IMR-90 (cell line): ENCODE measurements at regions not wholly inside any gene's neighbourhood (a gene's known extent, or its start where the extent isn't known, plus 50 kb on each side); places are given as distances from the start of the nearest gene placed in this dataset.

ENCODE experiments used
- ATAC-seq: fragments of 200-7000 bp; cut with Tn5 transposase; 2 replicates; pipeline ENCODE4 v1.9.1; 2020; ENCODE audit warnings: low read depth, mild to moderate bottlenecking, moderate library complexity
- BruUV-seq: library from RNA; stranded (reverse); fragments of 400-500 nt; replicated peaks from 2 replicates; lab custom pipeline; 2021; lab: Mats Ljungman, UMichigan
- CTCF ChIA-PET: fragments of 300-600 bp; formaldehyde crosslinking; extraction: SDS; loops from one replicate; lab custom pipeline; 2021; ENCODE audit warnings: antibody characterized with exemption; lab: Yijun Ruan, JAX
- POLR2A ChIA-PET: fragments of 300-600 bp; sonication (Branson Sonifier 250); formaldehyde crosslinking; loops from one replicate; lab custom pipeline; 2022; ENCODE audit warnings: antibody characterized with exemption; ENCODE audit not compliant: unreplicated experiment; lab: Charles Lee
- DNase-seq: peaks from one replicate; pipeline ENCODE4 v3.0.0; 2013
- H2AFZ ChIP-seq: replicated peaks from 2 replicates; pipeline ENCODE3; 2013; ENCODE audit warnings: low read length, mild to moderate bottlenecking; ENCODE audit not compliant: poor library complexity
- H2AK5ac ChIP-seq: 2 replicates; pipeline ENCODE4 v1.6.1; 2013; ENCODE audit warnings: low read depth, low read length, inconsistent platforms
- H2AK9ac ChIP-seq: replicated peaks from 2 replicates; pipeline ENCODE3; 2013; ENCODE audit warnings: mild to moderate bottlenecking, low read depth, low read length, moderate library complexity; ENCODE audit not compliant: poor library complexity
- H2BK120ac ChIP-seq: 2 replicates; pipeline ENCODE4 v1.6.1; 2013; ENCODE audit warnings: low read depth, low read length, inconsistent platforms
- H2BK15ac ChIP-seq: 3 replicates; pipeline ENCODE4 v1.6.1; 2013; ENCODE audit warnings: low read depth, low read length, inconsistent platforms
- H2BK20ac ChIP-seq: 2 replicates; pipeline ENCODE4 v1.6.1; 2013; ENCODE audit warnings: low read depth, mild to moderate bottlenecking, inconsistent platforms, low read length, moderate library complexity
- H2BK5ac ChIP-seq: 2 replicates; pipeline ENCODE4 v1.6.1; 2013; ENCODE audit warnings: mild to moderate bottlenecking, low read depth, low read length, inconsistent platforms; ENCODE audit not compliant: poor library complexity, severe bottlenecking
- H3K14ac ChIP-seq: replicated peaks from 2 replicates; pipeline ENCODE4 v1.6.1; 2013; ENCODE audit warnings: low read depth, low read length, inconsistent platforms
- H3K18ac ChIP-seq: 2 replicates; pipeline ENCODE4 v1.6.1; 2013; ENCODE audit warnings: low read depth, low read length, control low read depth
- H3K23ac ChIP-seq: 2 replicates; pipeline ENCODE4 v1.6.1; 2013; ENCODE audit warnings: low read depth, low read length, inconsistent platforms
- H3K27ac ChIP-seq: 2 replicates; pipeline ENCODE4 v1.5.1; 2013; ENCODE audit warnings: mild to moderate bottlenecking, control low read depth, low read length; ENCODE audit not compliant: insufficient read depth
- H3K27me3 ChIP-seq: 2 replicates; pipeline ENCODE4 v1.6.1; 2013; ENCODE audit warnings: low read length; ENCODE audit not compliant: control insufficient read depth, insufficient read depth
- H3K36me3 ChIP-seq: 2 replicates; pipeline ENCODE4 v1.6.1; 2013; ENCODE audit warnings: low read length, mixed read lengths; ENCODE audit not compliant: control insufficient read depth, insufficient read depth
- H3K4ac ChIP-seq: 2 replicates; pipeline ENCODE4 v1.6.1; 2013; ENCODE audit warnings: low read depth, low read length, inconsistent platforms
- H3K4me1 ChIP-seq: 2 replicates; pipeline ENCODE4 v1.6.1; 2013; ENCODE audit warnings: low read length, mixed read lengths; ENCODE audit not compliant: control insufficient read depth, insufficient read depth
- H3K4me2 ChIP-seq: 2 replicates; pipeline ENCODE4 v1.6.1; 2013; ENCODE audit warnings: low read depth, mild to moderate bottlenecking, control low read depth, low read length, moderate library complexity
- H3K4me3 ChIP-seq: 2 replicates; pipeline ENCODE4 v1.5.1; 2013; ENCODE audit warnings: low read depth, mild to moderate bottlenecking, control low read depth, low read length, moderate library complexity; ENCODE audit not compliant: insufficient read depth
- H3K56ac ChIP-seq: 2 replicates; pipeline ENCODE4 v1.6.1; 2013; ENCODE audit warnings: low read length, inconsistent platforms; ENCODE audit not compliant: insufficient read depth; ENCODE audit errors: extremely low read depth
- H3K79me1 ChIP-seq, 2 experiments: 2 replicates each; pipeline ENCODE4 v1.6.1; 2013; ENCODE audit warnings: low read length in 2 of 2, inconsistent platforms in 1 of 2, low read depth in 1 of 2
- H3K9ac ChIP-seq: 2 replicates; pipeline ENCODE4 v1.6.1; 2013; ENCODE audit warnings: low read depth, low read length, control low read depth
- H3K9me1 ChIP-seq: 2 replicates; pipeline ENCODE4 v1.6.1; 2013; ENCODE audit warnings: low read length, inconsistent platforms; ENCODE audit not compliant: insufficient read depth
- H3K9me3 ChIP-seq: 2 replicates; pipeline ENCODE4 v1.6.1; 2013; ENCODE audit warnings: low read length; ENCODE audit not compliant: control insufficient read depth, insufficient read depth
- H4K20me1 ChIP-seq: 2 replicates; pipeline ENCODE4 v1.6.1; 2013; ENCODE audit warnings: low read length, inconsistent platforms; ENCODE audit not compliant: insufficient read depth
- H4K5ac ChIP-seq: 2 replicates; pipeline ENCODE4 v1.6.1; 2013; ENCODE audit warnings: mild to moderate bottlenecking, low read depth, low read length, control low read depth
- H4K8ac ChIP-seq, 2 experiments: 2 replicates each; pipeline ENCODE4 v1.6.1; 2013; ENCODE audit warnings: low read depth in 2 of 2, low read length in 2 of 2, control low read depth in 1 of 2, inconsistent platforms in 1 of 2
- H4K91ac ChIP-seq: 2 replicates; pipeline ENCODE4 v1.6.1; 2013; ENCODE audit warnings: low read depth, low read length, inconsistent platforms; ENCODE audit not compliant: insufficient read depth
- BHLHE40 ChIP-seq: fragments of 150-350 bp; IDR thresholded peaks from 2 replicates; pipeline ENCODE4 v1.6.1; 2016; ENCODE audit warnings: mild to moderate bottlenecking, low read depth, low read length
- CHD1 ChIP-seq: IDR thresholded peaks from 2 replicates; pipeline ENCODE4 v1.6.1; 2012; ENCODE audit warnings: low read depth, low read length, improper control_type of control experiment
- FOS ChIP-seq: fragments of 150-350 bp; IDR thresholded peaks from 2 replicates; pipeline ENCODE4 v1.6.1; 2016; ENCODE audit warnings: low read depth, low read length
- MAZ ChIP-seq: IDR thresholded peaks from 2 replicates; pipeline ENCODE4 v1.6.1; 2012; ENCODE audit warnings: low read depth, mild to moderate bottlenecking, low read length, improper control_type of control experiment, moderate library complexity, borderline replicate concordance
- NFE2L2 ChIP-seq: fragments of 150-350 bp; IDR thresholded peaks from 2 replicates; pipeline ENCODE4 v1.6.1; 2016; ENCODE audit warnings: low read depth, mild to moderate bottlenecking, low read length
- POLR2A ChIP-seq: IDR thresholded peaks from 2 replicates; pipeline ENCODE4 v1.6.1; 2012; ENCODE audit warnings: mild to moderate bottlenecking, low read depth, low read length
- RAD21 ChIP-seq: IDR thresholded peaks from 2 replicates; pipeline ENCODE4 v1.6.1; 2012; ENCODE audit warnings: low read length, improper control_type of control experiment
- USF2 ChIP-seq: fragments of 150-350 bp; IDR thresholded peaks from 2 replicates; pipeline ENCODE4 v1.6.1; 2017; ENCODE audit warnings: mild to moderate bottlenecking, antibody characterized with exemption, low read length, low read depth
- WGBS, 2 experiments: methylation state at CpG; one replicate each; pipeline versions ENCODE4 v1.1.5 to v1.1.7; 2013; ENCODE audit warnings: missing lambda C conversion rate in 2 of 2; ENCODE audit not compliant: insufficient read length in 1 of 2; ENCODE audit errors: extremely low coverage in 2 of 2; 5-methylcytosine and 5-hydroxymethylcytosine counted together
- dilution Hi-C: fragments of 300-500 bp; cut with HindIII; formaldehyde crosslinking; loops from one replicate; pipeline ENCODE4 v1.14.3; 2018; ENCODE audit warnings: low sequenced_read_pairs; ENCODE audit not compliant: unreplicated experiment
- in situ Hi-C: fragments of 300-500 bp; cut with MboI; formaldehyde crosslinking; loops from 3 replicates; pipeline ENCODE4 v1.14.3; 2019; ENCODE audit warnings: low sequenced_read_pairs, inconsistent platforms, mixed read lengths
- intact Hi-C: fragments of 100-400 bp; cut with micrococcal nuclease; formaldehyde crosslinking; loops from 2 replicates; pipeline ENCODE4 v1.10.0; 2022

- intact Hi-C loops, result no loop called here
- no peak for TF ChIP-seq MAZ
- TF ChIP-seq NFE2L2, result no peak
- no peak for TF ChIP-seq BHLHE40
- no peak for TF ChIP-seq RAD21
- no peak for TF ChIP-seq USF2
- TF ChIP-seq FOS, result no peak
- no peak for TF ChIP-seq CHD1
- no peak for TF ChIP-seq POLR2A
- no peak overlapping the region for H4K5ac ChIP-seq
- no peak overlapping the region for H2AFZ ChIP-seq
- H3K9me1 ChIP-seq, result no peaks in the 10 kb centered on the region
- H3K36me3 ChIP-seq, result no peaks in the 10 kb centered on the region
- H2AK5ac ChIP-seq, result no peak overlapping the region
- no CpG with 5 or more reads among the region's 2 CpGs for whole genome bisulfite sequencing, 2 experiments
- H4K8ac ChIP-seq, result no peak overlapping the region
- no peak overlapping the region for H3K4me3 ChIP-seq
- ATAC-seq, result peak; percentile 24; the same call in 1 of the 2 replicates
- H3K14ac ChIP-seq, result no peak overlapping the region
- no peak overlapping the region for H2BK120ac ChIP-seq
- no peak overlapping the region for H3K4me2 ChIP-seq
- DNase-seq, result no peak
- H3K18ac ChIP-seq, result no peak overlapping the region
- CTCF ChIA-PET, result no interaction called here
- H3K9me3 ChIP-seq, result no peaks in the 10 kb centered on the region
- no TSS peak for BruUV-seq
- H3K9ac ChIP-seq, result no peak overlapping the region
- dilution Hi-C loops, result no loop called here
- H3K23ac ChIP-seq, result no peak overlapping the region
- H4K91ac ChIP-seq, result no peak overlapping the region
- no peak overlapping the region for H3K27ac ChIP-seq
- no peaks in the 10 kb centered on the region for H3K4me1 ChIP-seq
- no peaks in the 10 kb centered on the region for H4K20me1 ChIP-seq
- H2BK15ac ChIP-seq, result no peak overlapping the region
- POLR2A ChIA-PET, result no interaction called here
- no peak overlapping the region for H3K56ac ChIP-seq
- no peaks in the 10 kb centered on the region for H3K27me3 ChIP-seq
- H2BK5ac ChIP-seq, result no peak overlapping the region
- in situ Hi-C loops, result no loop called here
- no peaks in the 10 kb centered on the region for H3K79me1 ChIP-seq
- H2BK20ac ChIP-seq, result no peak overlapping the region
- H3K4ac ChIP-seq, result no peak overlapping the region
- H2AK9ac ChIP-seq, result no peak overlapping the region
Observed at GRCh38 chr7:19991936-19992335, 218.5 kb upstream of the TMEM196 start.
